Muscle of leg (tissue), 3 donors: ENCODE measurements at regions not wholly inside any gene's neighbourhood (a gene's known extent, or its start where the extent isn't known, plus 50 kb on each side); places are given as distances from the start of the nearest gene placed in this dataset.
"Not testable (repeated sequence)": the region's sequence is repeated elsewhere in the genome, so short reads cannot be mapped to it uniquely, and the experiment has no call there.

Experiments used
- DNase-seq: peaks from one replicate; pipeline ENCODE4 v3.0.0; 2013
- H3K27ac ChIP-seq: one replicate; pipeline ENCODE4 v1.5.1; 2013; ENCODE audit warnings: mild to moderate bottlenecking, low read length, control low read depth
- H3K27me3 ChIP-seq: one replicate; pipeline ENCODE4 v1.6.1; 2013; ENCODE audit warnings: low read length; ENCODE audit not compliant: control insufficient read depth, insufficient read depth
- H3K36me3 ChIP-seq: one replicate; pipeline ENCODE4 v1.6.1; 2013; ENCODE audit warnings: low read length; ENCODE audit not compliant: control insufficient read depth, insufficient read depth
- H3K4me1 ChIP-seq: one replicate; pipeline ENCODE4 v1.6.1; 2013; ENCODE audit warnings: low read length; ENCODE audit not compliant: control insufficient read depth, insufficient read depth
- H3K4me3 ChIP-seq: one replicate; pipeline ENCODE4 v1.5.1; 2013; ENCODE audit warnings: low read length, control low read depth
- H3K9me3 ChIP-seq: replicated peaks from 2 replicates; pipeline ENCODE4 v1.6.1; 2013; ENCODE audit warnings: low read depth, low read length; ENCODE audit not compliant: control insufficient read depth
- WGBS: methylation state at CpG from one replicate; pipeline ENCODE4 v1.1.5; 2013; ENCODE audit warnings: missing lambda C conversion rate; ENCODE audit not compliant: insufficient coverage; 5-methylcytosine and 5-hydroxymethylcytosine counted together

- H3K9me3 ChIP-seq, result peaks cover 2% of the 10 kb centered on the region
- no peaks in the 10 kb centered on the region for H3K4me1 ChIP-seq
- no peak overlapping the region for H3K27ac ChIP-seq
- H3K4me3 ChIP-seq, result no peak overlapping the region
- no peaks in the 10 kb centered on the region for H3K36me3 ChIP-seq
- no CpG with 5 or more reads among the region's 1 CpG for WGBS
- no peak for DNase-seq
- no peaks in the 10 kb centered on the region for H3K27me3 ChIP-seq
These were observed 1472.4 kb upstream of the ADGRL3 start for GRCh38 chr4:59727745-59728144.

DNA sequence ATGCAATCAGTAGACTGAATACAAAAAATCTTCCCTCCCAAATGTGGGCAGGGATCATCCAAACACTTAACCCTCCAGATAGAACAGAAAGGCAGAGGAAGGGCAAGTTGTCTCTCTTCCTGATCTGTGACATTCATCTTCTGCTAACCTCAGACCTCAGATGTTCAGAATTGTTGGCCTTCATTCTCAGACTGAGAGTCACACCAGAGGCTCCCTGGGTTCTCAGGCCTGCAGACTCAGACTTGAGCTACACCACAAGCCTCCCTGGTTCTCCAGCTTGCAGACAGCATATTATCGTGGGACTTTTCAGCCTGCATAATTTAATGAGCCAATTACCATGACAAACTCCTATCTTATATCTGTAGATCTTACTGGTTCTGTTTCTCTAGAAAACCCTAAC lies 1471.6 kb upstream of the ADGRL3 start:
- DNase-seq, result no peak
- Histone ChIP-seq H3K27me3 (no peaks in the 10 kb centered on the region), H3K4me1 (no peaks in the 10 kb centered on the region), H3K9me3 (peaks cover 2% of the 10 kb centered on the region), H3K36me3 (no peaks in the 10 kb centered on the region), H3K27ac (no peak overlapping the region), H3K4me3 (no peak overlapping the region)
- WGBS, result 100% methylated on average over 1 of the region's 1 CpG

DNA sequence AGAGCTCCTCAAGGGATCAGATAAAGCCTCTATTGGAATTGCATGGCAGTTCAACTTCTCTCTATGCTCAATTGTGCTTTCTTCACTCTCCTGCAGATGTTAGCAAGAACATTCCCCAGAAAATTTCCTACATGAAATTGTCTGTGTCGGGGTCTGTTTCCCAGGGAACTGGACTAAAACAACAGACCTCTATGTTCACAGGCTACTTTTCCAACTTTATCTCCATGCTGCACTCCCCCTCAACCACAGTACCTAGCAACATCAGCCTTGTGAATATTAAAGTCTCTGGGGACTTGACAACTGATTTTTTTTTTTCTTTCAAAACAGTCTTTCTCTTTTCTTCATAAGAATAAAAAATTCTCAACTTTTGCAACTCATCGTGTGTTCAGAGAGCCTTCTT lies 1470.8 kb upstream of the ADGRL3 start:
- no peaks in the 10 kb centered on the region for H3K27me3 ChIP-seq
- no peak overlapping the region for H3K4me3 ChIP-seq
- H3K4me1 ChIP-seq, result no peaks in the 10 kb centered on the region
- DNase-seq, result peak; percentile 30
- H3K27ac ChIP-seq, result no peak overlapping the region
- H3K36me3 ChIP-seq, result no peaks in the 10 kb centered on the region
- peaks cover 2% of the 10 kb centered on the region for H3K9me3 ChIP-seq
- WGBS, result 80% methylated on average over 1 of the region's 2 CpGs

DNA sequence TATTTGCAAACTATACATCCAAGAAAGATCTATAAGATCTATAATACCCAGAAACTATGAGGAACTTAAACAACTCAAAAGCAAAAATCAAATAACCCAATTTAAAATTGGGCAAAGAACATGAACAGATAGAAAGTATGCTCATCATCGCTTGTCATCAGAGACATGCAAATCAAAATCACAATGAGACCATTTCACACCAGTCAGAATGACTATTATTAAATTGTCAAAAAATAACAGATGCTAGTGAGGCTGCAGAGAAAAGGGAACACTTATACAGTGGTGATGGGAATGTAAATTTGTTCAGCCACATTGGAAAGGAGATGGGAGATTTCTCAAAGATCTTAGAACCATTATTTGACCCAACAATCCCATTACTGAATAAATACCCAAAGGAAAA lies 1451.7 kb upstream of the ADGRL3 start:
- no peaks in the 10 kb centered on the region for H3K4me1 ChIP-seq
- no CpG with 5 or more reads among the region's 1 CpG for WGBS

DNA sequence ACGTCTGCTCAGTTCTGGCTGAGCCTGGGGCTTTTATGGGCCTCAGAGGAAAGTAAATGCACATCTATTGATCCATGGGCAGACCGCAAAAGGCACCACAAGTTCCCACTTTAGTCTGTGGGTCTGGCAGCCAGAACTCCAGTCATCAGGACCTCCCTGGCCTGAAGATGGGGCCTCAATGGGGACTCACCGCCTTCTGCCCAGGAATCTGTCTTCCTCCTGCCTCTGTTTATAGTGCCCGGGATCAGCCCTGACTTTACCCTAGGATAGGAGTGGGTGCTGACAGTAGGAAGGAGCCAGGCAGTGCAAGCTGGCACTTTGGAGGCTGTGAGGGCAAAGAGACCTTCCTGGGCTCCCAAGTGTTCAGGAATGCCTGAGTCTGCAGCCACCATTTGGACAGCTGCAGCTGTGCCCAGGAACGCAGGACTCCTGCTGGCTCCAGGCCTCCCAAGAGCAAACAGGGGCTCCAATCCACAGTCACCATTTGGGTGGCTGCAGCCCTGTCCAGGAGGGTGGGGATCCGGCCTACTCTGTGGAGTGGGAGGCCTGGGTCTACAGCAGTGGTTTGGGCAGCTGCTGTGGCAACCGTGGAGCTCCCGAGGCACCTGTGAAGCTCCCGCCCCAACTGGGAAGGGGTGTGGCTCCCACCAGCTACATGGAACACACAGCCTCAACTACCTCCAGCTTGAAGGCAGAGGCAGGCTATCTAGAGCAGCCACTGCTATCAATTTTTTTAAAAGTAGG lies 1440.9 kb upstream of the ADGRL3 start:
- no peaks in the 10 kb centered on the region for H3K27me3 ChIP-seq
- WGBS, result 92% methylated on average over 3 of the region's 9 CpGs
- H3K4me3 ChIP-seq, result no peak overlapping the region
- DNase-seq, result no peak
- H3K36me3 ChIP-seq, result no peaks in the 10 kb centered on the region
- H3K9me3 ChIP-seq, result peaks cover 5% of the 10 kb centered on the region
- no peaks in the 10 kb centered on the region for H3K4me1 ChIP-seq
- H3K27ac ChIP-seq, result no peak overlapping the region

More for the DNA sequence above, 1451.7 kb upstream of the ADGRL3 start:
- H3K27ac ChIP-seq, result no peak overlapping the region
- H3K36me3 ChIP-seq, result no peaks in the 10 kb centered on the region
- H3K27me3 ChIP-seq, result no peaks in the 10 kb centered on the region
- DNase-seq, result no peak
- H3K4me3 ChIP-seq, result no peak overlapping the region
- H3K9me3 ChIP-seq, result no peaks in the 10 kb centered on the region

DNA sequence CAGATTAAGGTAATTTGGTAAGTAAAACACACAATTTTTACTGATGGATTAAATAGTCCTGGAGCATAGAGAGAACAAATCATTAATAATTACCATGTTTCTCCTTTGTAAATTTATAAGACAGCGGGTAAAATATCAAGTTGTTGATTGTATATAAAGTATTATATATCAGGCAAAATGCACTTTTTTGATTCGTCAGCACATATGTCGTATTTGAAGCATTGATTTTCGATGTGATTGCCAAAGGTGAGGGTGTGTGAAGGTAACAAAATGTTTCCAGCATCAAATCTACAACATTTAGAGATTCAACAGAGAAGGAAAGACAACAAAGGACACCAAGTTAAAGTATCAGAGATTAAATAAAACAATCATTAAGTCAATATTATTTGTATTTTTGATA lies 1437.8 kb upstream of the ADGRL3 start:
- no peak for DNase-seq
- no peaks in the 10 kb centered on the region for H3K27me3 ChIP-seq
- no peak overlapping the region for H3K4me3 ChIP-seq
- no CpG with 5 or more reads among the region's 4 CpGs for WGBS
- H3K9me3 ChIP-seq, result peaks cover 5% of the 10 kb centered on the region
- H3K36me3 ChIP-seq, result no peaks in the 10 kb centered on the region
- H3K27ac ChIP-seq, result no peak overlapping the region
- no peaks in the 10 kb centered on the region for H3K4me1 ChIP-seq

- Histone ChIP-seq H3K4me3 (no peak overlapping the region), H3K27ac (no peak overlapping the region), H3K36me3 (no peaks in the 10 kb centered on the region), H3K9me3 (no peaks in the 10 kb centered on the region), H3K4me1 (no peaks in the 10 kb centered on the region), H3K27me3 (no peaks in the 10 kb centered on the region)
- DNase-seq, result peak; percentile 90
These were observed 1429.4 kb upstream of the ADGRL3 start for GRCh38 chr4:59770601-59771264.

DNA sequence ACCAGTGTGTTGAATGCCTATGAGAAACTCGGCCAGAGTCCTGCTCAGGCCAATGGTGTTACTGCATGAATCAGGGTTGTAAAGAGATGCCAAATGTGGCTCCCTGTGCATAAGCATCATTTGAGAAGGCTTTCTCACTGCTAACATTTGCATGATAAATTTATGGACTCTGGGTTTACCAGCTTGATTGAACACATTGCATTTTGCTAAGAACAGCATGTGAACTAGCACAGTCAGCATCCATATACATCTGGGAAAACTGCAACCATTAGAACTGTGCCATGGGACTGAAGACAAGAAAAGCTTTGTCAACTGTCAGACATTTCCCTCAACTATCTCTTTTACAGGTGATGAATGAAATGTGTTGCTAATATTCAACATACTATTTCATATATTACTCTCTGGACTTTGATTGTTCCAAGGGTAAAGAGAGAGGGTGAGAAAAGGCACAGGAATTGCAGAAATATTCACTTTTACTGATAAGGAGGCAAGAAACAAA lies 1427.4 kb upstream of the ADGRL3 start:
- no peaks in the 10 kb centered on the region for H3K27me3 ChIP-seq
- no peaks in the 10 kb centered on the region for H3K9me3 ChIP-seq
- no peak overlapping the region for H3K4me3 ChIP-seq
- 80% methylated on average over 1 of the region's 1 CpG for WGBS
- no peaks in the 10 kb centered on the region for H3K36me3 ChIP-seq
- no peaks in the 10 kb centered on the region for H3K4me1 ChIP-seq
- no peak overlapping the region for H3K27ac ChIP-seq
- no peak for DNase-seq

- H3K4me3 ChIP-seq, H3K9me3 ChIP-seq, H3K27me3 ChIP-seq, H3K36me3 ChIP-seq, H3K27ac ChIP-seq, H3K4me1 ChIP-seq, DNase-seq: not testable (repeated sequence)
- 80% methylated on average over 2 of the region's 3 CpGs for WGBS
These were observed 1419.9 kb upstream of the ADGRL3 start for GRCh38 chr4:59780271-59780670.

DNA sequence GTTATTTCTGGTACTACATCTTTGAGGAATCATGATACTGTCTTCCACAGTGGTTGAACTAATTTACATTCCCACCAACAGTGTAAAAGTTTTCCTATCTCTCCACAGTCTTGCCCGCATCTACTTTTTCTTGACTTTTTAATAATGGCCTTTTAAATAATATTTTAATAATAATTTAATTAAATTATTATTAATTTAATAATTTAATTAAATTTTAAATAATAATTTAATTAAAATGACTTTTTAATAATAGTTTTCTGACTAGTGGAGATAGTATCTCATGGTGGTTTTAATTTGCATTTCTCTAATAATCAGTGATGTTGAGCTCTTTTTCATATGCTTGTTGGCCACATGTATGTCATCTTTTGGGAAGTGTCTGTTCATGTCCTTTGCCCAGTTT lies 1395.0 kb upstream of the ADGRL3 start:
- H3K4me3 ChIP-seq, result no peak overlapping the region
- H3K4me1 ChIP-seq, result no peaks in the 10 kb centered on the region
- H3K36me3 ChIP-seq, result no peaks in the 10 kb centered on the region
- H3K27me3 ChIP-seq, result no peaks in the 10 kb centered on the region
- no peak overlapping the region for H3K27ac ChIP-seq
- DNase-seq, result no peak
- no peaks in the 10 kb centered on the region for H3K9me3 ChIP-seq
- WGBS, result no CpG with 5 or more reads among the region's 1 CpG
